ENCODE measurements at regions not wholly inside any gene's neighbourhood (a gene's known extent, or its start where the extent isn't known, plus 50 kb on each side); places are given as distances from the start of the nearest gene placed in this dataset.
A peak's percentile ranks its signal among the peaks of the same experiment; 100 is the strongest.

DNA sequence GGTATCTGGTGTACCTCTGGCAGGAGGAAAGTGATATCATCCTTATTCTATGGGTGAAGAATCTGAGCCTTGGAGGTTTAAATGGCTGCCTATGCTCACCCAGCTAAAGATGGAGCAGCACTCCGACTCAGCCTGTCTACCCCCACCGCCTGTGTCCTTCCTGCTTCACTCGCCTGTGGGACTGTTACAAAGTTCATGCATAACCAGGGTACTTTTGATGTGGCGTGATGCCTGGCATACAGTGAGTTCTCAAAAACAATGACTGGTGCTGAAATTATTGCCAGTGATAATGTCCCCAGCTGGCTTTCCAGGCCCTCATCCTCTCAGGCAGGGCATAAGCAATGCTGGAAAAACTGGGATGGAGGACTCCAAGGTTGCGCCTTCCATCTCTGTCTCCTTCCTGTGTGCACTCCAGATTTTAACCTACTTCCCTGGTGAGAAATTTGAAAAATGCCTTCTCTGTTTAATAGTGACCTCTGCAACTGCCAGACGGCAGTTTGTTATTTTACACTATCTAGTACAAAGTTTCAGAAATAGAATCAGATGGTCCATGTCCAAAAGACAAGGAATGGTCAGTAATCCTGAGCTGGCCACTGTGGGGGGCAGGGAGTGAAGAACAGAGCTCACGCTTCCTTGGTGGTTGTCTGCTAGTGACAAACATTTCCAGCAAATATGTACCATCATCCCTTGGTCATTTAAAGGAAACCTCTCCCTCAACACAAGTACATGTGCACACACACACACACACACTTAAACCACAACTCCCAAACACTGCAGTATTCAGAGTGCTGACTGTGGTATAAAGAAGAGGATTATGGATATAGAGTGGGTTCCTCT, 86.5 kb upstream of the NMNAT3 start:
- Histone ChIP-seq H3K9me3 (ENCODE audit: insufficient read depth, low read length) (no peaks in the 10 kb centered on the region), H3K36me3 (ENCODE audit: insufficient read depth, insufficient read length, low read length) (no peaks in the 10 kb centered on the region), H3K27me3 (ENCODE audit: insufficient read depth, insufficient read length) (no peaks in the 10 kb centered on the region), H3K4me1 (ENCODE audit: insufficient read depth, insufficient read length) (no peaks in the 10 kb centered on the region), H3K4me3 (ENCODE audit: insufficient read length, low read depth) (no peak overlapping the region), H3K9ac (ENCODE audit: insufficient read length, low read depth) (no peak overlapping the region)
- TF ChIP-seq YY1 (IDR thresholded peaks at IDR 0.05; ENCODE audit: insufficient read depth, insufficient read length) = no peak
- no peak for TF ChIP-seq ZNF274 (IDR thresholded peaks at IDR 0.05; ENCODE audit: low read depth, low read length)
- no peak for TF ChIP-seq SUZ12 (IDR thresholded peaks at IDR 0.05; ENCODE audit: extremely low read depth, insufficient read depth, insufficient read length)
- DNase-seq (ENCODE audit: low read depth, low spot score) = no peak

DNA sequence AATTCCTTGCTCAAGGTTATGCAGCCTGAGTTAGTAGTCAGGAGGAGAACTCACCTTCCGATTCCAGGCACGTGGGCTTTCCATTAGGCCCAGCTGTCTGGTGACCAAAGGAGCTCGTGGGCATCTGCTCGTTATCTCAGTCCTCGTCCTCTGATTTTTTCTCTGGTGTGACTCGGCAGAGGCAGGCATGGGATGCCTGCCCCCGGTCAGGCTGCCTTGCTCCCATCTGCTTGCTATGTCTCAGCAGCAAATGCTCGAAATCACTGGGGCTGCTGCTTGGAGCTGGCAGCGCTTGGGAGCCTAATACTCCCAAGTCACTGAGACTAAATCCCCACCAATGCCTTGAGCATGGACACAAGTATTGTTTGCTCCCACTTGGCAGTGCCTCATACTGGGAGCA, 84.5 kb upstream of the NMNAT3 start:
- H3K4me1 ChIP-seq (ENCODE audit: insufficient read depth, insufficient read length) = no peaks in the 10 kb centered on the region
- DNase-seq (ENCODE audit: low read depth, low spot score) = no peak
- TF ChIP-seq YY1 (IDR thresholded peaks at IDR 0.05; ENCODE audit: insufficient read depth, insufficient read length) (no peak), ZNF274 (IDR thresholded peaks at IDR 0.05; ENCODE audit: low read depth, low read length) (no peak), SUZ12 (IDR thresholded peaks at IDR 0.05; ENCODE audit: extremely low read depth, insufficient read depth, insufficient read length) (no peak)
- no peaks in the 10 kb centered on the region for H3K36me3 ChIP-seq (ENCODE audit: insufficient read depth, insufficient read length, low read length)
- H3K4me3 ChIP-seq (ENCODE audit: insufficient read length, low read depth) = no peak overlapping the region
- no peaks in the 10 kb centered on the region for H3K27me3 ChIP-seq (ENCODE audit: insufficient read depth, insufficient read length)
- H3K9me3 ChIP-seq (ENCODE audit: insufficient read depth, low read length) = no peaks in the 10 kb centered on the region
- no peak overlapping the region for H3K9ac ChIP-seq (ENCODE audit: insufficient read length, low read depth)

GRCh38 chr3:139759470-139759869, 81.7 kb upstream of the NMNAT3 start:
- Histone ChIP-seq H3K9me3 (ENCODE audit: insufficient read depth, low read length) (no peaks in the 10 kb centered on the region), H3K27me3 (ENCODE audit: insufficient read depth, insufficient read length) (no peaks in the 10 kb centered on the region), H3K4me3 (ENCODE audit: insufficient read length, low read depth) (no peak overlapping the region), H3K9ac (ENCODE audit: insufficient read length, low read depth) (no peak overlapping the region), H3K36me3 (ENCODE audit: insufficient read depth, insufficient read length, low read length) (no peaks in the 10 kb centered on the region), H3K4me1 (ENCODE audit: insufficient read depth, insufficient read length) (no peaks in the 10 kb centered on the region)
- DNase-seq (ENCODE audit: low read depth, low spot score) = no peak
- TF ChIP-seq YY1 (IDR thresholded peaks at IDR 0.05; ENCODE audit: insufficient read depth, insufficient read length) = no peak
- no peak for TF ChIP-seq SUZ12 (IDR thresholded peaks at IDR 0.05; ENCODE audit: extremely low read depth, insufficient read depth, insufficient read length)
- no peak for TF ChIP-seq ZNF274 (IDR thresholded peaks at IDR 0.05; ENCODE audit: low read depth, low read length)

DNA sequence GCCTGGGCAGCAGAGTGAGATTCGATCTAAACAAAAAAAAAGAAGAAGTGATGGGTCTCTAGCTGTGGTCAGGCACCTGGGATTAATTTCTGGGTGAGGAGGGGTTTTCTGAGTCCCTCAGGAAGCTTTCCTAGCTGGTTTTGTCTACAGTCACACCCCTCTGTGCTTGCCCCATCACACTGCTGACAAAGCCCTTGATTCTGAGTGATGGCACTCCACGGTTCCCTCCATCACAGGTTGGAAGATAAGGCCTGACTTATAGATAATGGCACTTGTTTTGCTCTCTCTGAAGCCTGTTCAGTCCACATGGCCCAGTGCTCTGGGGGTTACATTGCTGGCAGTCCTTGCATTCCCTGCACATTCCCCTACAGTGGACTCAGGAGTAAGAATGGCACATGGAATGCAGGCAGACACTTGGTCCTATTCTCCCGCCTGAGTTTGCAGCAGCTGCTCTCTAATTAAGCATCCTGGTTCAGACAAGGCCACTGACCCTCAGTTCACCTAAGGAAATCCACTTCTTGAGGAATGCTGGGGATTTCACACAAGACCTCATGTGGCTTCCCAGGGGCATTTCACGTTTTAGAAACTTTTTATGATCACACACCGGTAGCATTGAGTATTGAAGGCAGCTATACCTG, 81.0 kb upstream of the NMNAT3 start:
- TF ChIP-seq ZNF274 (IDR thresholded peaks at IDR 0.05; ENCODE audit: low read depth, low read length) (no peak), YY1 (IDR thresholded peaks at IDR 0.05; ENCODE audit: insufficient read depth, insufficient read length) (no peak), SUZ12 (IDR thresholded peaks at IDR 0.05; ENCODE audit: extremely low read depth, insufficient read depth, insufficient read length) (no peak)
- DNase-seq (ENCODE audit: low read depth, low spot score) = peak; percentile 50
- no peaks in the 10 kb centered on the region for H3K9me3 ChIP-seq (ENCODE audit: insufficient read depth, low read length)
- H3K36me3 ChIP-seq (ENCODE audit: insufficient read depth, insufficient read length, low read length) = no peaks in the 10 kb centered on the region
- no peak overlapping the region for H3K4me3 ChIP-seq (ENCODE audit: insufficient read length, low read depth)
- no peaks in the 10 kb centered on the region for H3K4me1 ChIP-seq (ENCODE audit: insufficient read depth, insufficient read length)
- no peak overlapping the region for H3K9ac ChIP-seq (ENCODE audit: insufficient read length, low read depth)
- no peaks in the 10 kb centered on the region for H3K27me3 ChIP-seq (ENCODE audit: insufficient read depth, insufficient read length)

- Histone ChIP-seq H3K27me3 (ENCODE audit: insufficient read depth, insufficient read length) (no peaks in the 10 kb centered on the region), H3K9ac (ENCODE audit: insufficient read length, low read depth) (no peak overlapping the region), H3K4me3 (ENCODE audit: insufficient read length, low read depth) (no peak overlapping the region), H3K4me1 (ENCODE audit: insufficient read depth, insufficient read length) (no peaks in the 10 kb centered on the region), H3K36me3 (ENCODE audit: insufficient read depth, insufficient read length, low read length) (no peaks in the 10 kb centered on the region), H3K9me3 (ENCODE audit: insufficient read depth, low read length) (no peaks in the 10 kb centered on the region)
- no peak for TF ChIP-seq YY1 (IDR thresholded peaks at IDR 0.05; ENCODE audit: insufficient read depth, insufficient read length)
- no peak for TF ChIP-seq ZNF274 (IDR thresholded peaks at IDR 0.05; ENCODE audit: low read depth, low read length)
- TF ChIP-seq SUZ12 (IDR thresholded peaks at IDR 0.05; ENCODE audit: extremely low read depth, insufficient read depth, insufficient read length) = no peak
- DNase-seq (ENCODE audit: low read depth, low spot score) = no peak
Observed at GRCh38 chr3:139757448-139758030, 79.8 kb upstream of the NMNAT3 start.

GRCh38 chr3:139756529-139757103, 78.8 kb upstream of the NMNAT3 start:
- TF ChIP-seq ZNF274 (IDR thresholded peaks at IDR 0.05; ENCODE audit: low read depth, low read length) (no peak), SUZ12 (IDR thresholded peaks at IDR 0.05; ENCODE audit: extremely low read depth, insufficient read depth, insufficient read length) (no peak), YY1 (IDR thresholded peaks at IDR 0.05; ENCODE audit: insufficient read depth, insufficient read length) (no peak)
- no peaks in the 10 kb centered on the region for H3K4me1 ChIP-seq (ENCODE audit: insufficient read depth, insufficient read length)
- H3K9ac ChIP-seq (ENCODE audit: insufficient read length, low read depth) = no peak overlapping the region
- H3K4me3 ChIP-seq (ENCODE audit: insufficient read length, low read depth) = no peak overlapping the region
- DNase-seq (ENCODE audit: low read depth, low spot score) = no peak
- H3K36me3 ChIP-seq (ENCODE audit: insufficient read depth, insufficient read length, low read length) = no peaks in the 10 kb centered on the region
- no peaks in the 10 kb centered on the region for H3K9me3 ChIP-seq (ENCODE audit: insufficient read depth, low read length)
- no peaks in the 10 kb centered on the region for H3K27me3 ChIP-seq (ENCODE audit: insufficient read depth, insufficient read length)

DNA sequence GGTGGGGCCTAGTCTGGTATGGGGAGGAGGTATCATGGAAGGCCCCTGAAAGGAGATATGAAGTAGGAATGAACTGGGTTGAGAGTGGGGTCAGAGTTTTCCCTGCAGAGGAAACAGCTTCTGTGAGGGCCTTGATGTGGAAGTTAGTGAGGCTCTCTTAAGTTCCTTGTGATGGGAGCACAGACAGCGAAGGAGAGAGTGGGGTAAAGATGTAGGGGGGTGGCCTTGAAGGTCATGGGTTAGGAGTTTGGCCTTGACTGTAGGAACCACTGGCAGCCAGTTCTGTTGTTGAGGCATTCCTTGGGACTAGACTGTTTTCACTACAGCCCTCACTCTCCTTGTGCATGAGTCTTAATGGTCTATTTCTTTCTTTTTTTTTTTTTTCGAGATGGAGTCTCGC, 77.8 kb upstream of the NMNAT3 start:
- H3K4me3 ChIP-seq (ENCODE audit: insufficient read length, low read depth) = no peak overlapping the region
- H3K9ac ChIP-seq (ENCODE audit: insufficient read length, low read depth) = no peak overlapping the region
- H3K27me3 ChIP-seq (ENCODE audit: insufficient read depth, insufficient read length) = no peaks in the 10 kb centered on the region
- TF ChIP-seq ZNF274 (IDR thresholded peaks at IDR 0.05; ENCODE audit: low read depth, low read length) (no peak), YY1 (IDR thresholded peaks at IDR 0.05; ENCODE audit: insufficient read depth, insufficient read length) (no peak), SUZ12 (IDR thresholded peaks at IDR 0.05; ENCODE audit: extremely low read depth, insufficient read depth, insufficient read length) (no peak)
- H3K4me1 ChIP-seq (ENCODE audit: insufficient read depth, insufficient read length) = no peaks in the 10 kb centered on the region
- H3K36me3 ChIP-seq (ENCODE audit: insufficient read depth, insufficient read length, low read length) = no peaks in the 10 kb centered on the region
- peaks cover 4% of the 10 kb centered on the region; the same call in 1 of the 2 replicates for H3K9me3 ChIP-seq (ENCODE audit: insufficient read depth, low read length)
- DNase-seq (ENCODE audit: low read depth, low spot score) = no peak

All from NT2/D1 (cell line).